HG02840 (cell line): ENCODE measurements at regions not wholly inside any gene's neighbourhood (a gene's known extent, or its start where the extent isn't known, plus 50 kb on each side); places are given as distances from the start of the nearest gene placed in this dataset.
"Not testable (repeated sequence)": the region's sequence is repeated elsewhere in the genome, so short reads cannot be mapped to it uniquely, and the experiment has no call there.

Experiments
- ATAC-seq: cut with Tn5 transposase; IDR thresholded peaks from one replicate; pipeline ENCODE4 v1.9.1; 2021; ENCODE audit warnings: mild to moderate bottlenecking, moderate library complexity, moderate number of reproducible peaks; ENCODE audit not compliant: unreplicated experiment, low FRiP score

GRCh38 chr6:16950825-16951495, 150.9 kb upstream of the STMND1 start:
- no peak for ATAC-seq

GRCh38 chr6:16950302-16950701, 151.5 kb upstream of the STMND1 start:
- ATAC-seq: no peak

GRCh38 chr6:16949716-16950115, 152.1 kb upstream of the STMND1 start:
- ATAC-seq: no peak

GRCh38 chr6:16948396-16948795, 153.5 kb upstream of the STMND1 start:
- no peak for ATAC-seq

- ATAC-seq: no peak
These were observed 154.4 kb upstream of the STMND1 start for GRCh38 chr6:16947375-16948015.

GRCh38 chr6:16944596-16944995, 157.3 kb upstream of the STMND1 start:
- ATAC-seq: no peak

- no peak for ATAC-seq
These were observed 162.0 kb upstream of the STMND1 start for GRCh38 chr6:16939839-16940238.

- ATAC-seq: no peak
These were observed 162.5 kb upstream of the STMND1 start for GRCh38 chr6:16939351-16939750.

GRCh38 chr6:16936893-16937292, 165.0 kb upstream of the STMND1 start:
- no peak for ATAC-seq

GRCh38 chr6:16933961-16934360, 167.9 kb upstream of the STMND1 start:
- no peak for ATAC-seq

GRCh38 chr6:16933532-16933931, 168.3 kb upstream of the STMND1 start:
- ATAC-seq: no peak

- no peak for ATAC-seq
These were observed 168.9 kb upstream of the STMND1 start for GRCh38 chr6:16932920-16933319.

- ATAC-seq: not testable (repeated sequence)
These were observed 169.8 kb upstream of the ATXN1 start for GRCh38 chr6:16931079-16931478.

- no peak for ATAC-seq
These were observed 169.2 kb upstream of the ATXN1 start for GRCh38 chr6:16930432-16930831.

GRCh38 chr6:16929809-16930208, 168.5 kb upstream of the ATXN1 start:
- ATAC-seq: no peak

GRCh38 chr6:16928387-16928786, 167.1 kb upstream of the ATXN1 start:
- no peak for ATAC-seq

- no peak for ATAC-seq
These were observed 165.9 kb upstream of the ATXN1 start for GRCh38 chr6:16927205-16927604.

- no peak for ATAC-seq
These were observed 164.2 kb upstream of the ATXN1 start for GRCh38 chr6:16925461-16925860.

GRCh38 chr6:16922282-16922681, 161.0 kb upstream of the ATXN1 start:
- ATAC-seq: no peak

- no peak for ATAC-seq
These were observed 160.3 kb upstream of the ATXN1 start for GRCh38 chr6:16921399-16922110.

GRCh38 chr6:16918586-16918985, 157.3 kb upstream of the ATXN1 start:
- ATAC-seq: no peak

GRCh38 chr6:16914184-16914583, 152.9 kb upstream of the ATXN1 start:
- no peak for ATAC-seq
